Suprapubic skin (tissue), 3 donors: ENCODE measurements at regions not wholly inside any gene's neighbourhood (a gene's known extent, or its start where the extent isn't known, plus 50 kb on each side); places are given as distances from the start of the nearest gene placed in this dataset.

Source experiments
- CTCF ChIP-seq, 2 donors: fragments of 200-600 bp in 1 of 2; fragments of 450-650 bp in 1 of 2; sonication (generic) in 1 of 2; IDR thresholded peaks; one replicate each; pipeline ENCODE4 v1.5.1; 2016 to 2019; ENCODE audit warnings: antibody characterized with exemption in 2 of 2, mild to moderate bottlenecking in 1 of 2, moderate library complexity in 1 of 2
- EP300 ChIP-seq: sonication (generic); formaldehyde crosslinking; IDR thresholded peaks from one replicate; pipeline ENCODE4 v1.6.1; 2017; ENCODE audit warnings: antibody characterized with exemption

GRCh38 chr11:2076441-2076840, 62.7 kb downstream of the IGF2 start:
- no peak for TF ChIP-seq CTCF (IDR thresholded peaks at IDR 0.05)
- TF ChIP-seq EP300, result no peak
